BJ (cell line): ENCODE measurements at regions not wholly inside any gene's neighbourhood (a gene's known extent, or its start where the extent isn't known, plus 50 kb on each side); places are given as distances from the start of the nearest gene placed in this dataset.
"Not testable (repeated sequence)": the region's sequence is repeated elsewhere in the genome, so short reads cannot be mapped to it uniquely, and the experiment has no call there.

ENCODE experiments used
- CTCF ChIA-PET: fragments of 350-600 bp; formaldehyde crosslinking; extraction: SDS; loops from one replicate; lab custom pipeline; 2021; ENCODE audit warnings: antibody characterized with exemption, inconsistent platforms; lab: Yijun Ruan, JAX
- POLR2A ChIA-PET: fragments of 300-600 bp; sonication (Branson Sonifier 250); formaldehyde crosslinking; extraction: SDS; loops from one replicate; lab custom pipeline; 2021; ENCODE audit warnings: antibody characterized with exemption; lab: Charles Lee
- DNase-seq: peaks from one replicate; pipeline ENCODE4 v3.0.0-alpha.2; 2011; ENCODE audit warnings: low read depth
- H3K27me3 ChIP-seq: 2 replicates; pipeline ENCODE4 v1.6.0; 2011; ENCODE audit warnings: low read length; ENCODE audit not compliant: control insufficient read depth, insufficient read depth
- H3K36me3 ChIP-seq: 2 replicates; pipeline ENCODE4 v1.5.1; 2011; ENCODE audit warnings: low read length; ENCODE audit not compliant: control insufficient read depth, insufficient read depth
- H3K4me3 ChIP-seq: 2 replicates; pipeline ENCODE4 v1.5.1; 2011; ENCODE audit warnings: low read depth, mild to moderate bottlenecking, control low read depth, low read length
- TF ChIP-seq, protein P1 (sequence below): IDR thresholded peaks from 2 replicates; pipeline ENCODE4 v1.5.1; 2011; ENCODE audit warnings: low read depth, mild to moderate bottlenecking, control low read depth, inconsistent platforms, low read length, moderate library complexity; ENCODE audit not compliant: insufficient read depth

DNA sequence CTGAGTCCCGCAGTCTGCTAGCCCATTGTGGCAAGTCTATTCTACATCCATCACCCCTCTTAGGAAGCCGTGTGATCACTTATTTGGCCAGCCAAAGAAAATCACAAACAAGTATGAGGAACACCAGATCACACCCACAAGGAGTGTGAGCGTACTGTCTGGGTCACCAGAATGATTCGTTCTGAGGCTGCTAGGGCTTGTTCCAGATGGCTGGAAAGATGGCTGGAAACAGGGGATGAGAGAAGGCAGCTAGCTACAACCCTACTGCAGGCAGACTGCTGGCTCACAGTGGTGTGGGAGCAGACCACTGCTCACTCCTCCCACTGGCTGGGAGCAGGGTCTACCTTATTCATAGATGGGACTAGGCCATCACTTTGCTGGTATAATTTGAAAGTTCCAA, 97.4 kb downstream of the TRIM69 start:
- H3K27me3 ChIP-seq, DNase-seq, H3K4me3 ChIP-seq, POLR2A ChIA-PET, H3K36me3 ChIP-seq, CTCF ChIA-PET: not testable (repeated sequence)

DNA sequence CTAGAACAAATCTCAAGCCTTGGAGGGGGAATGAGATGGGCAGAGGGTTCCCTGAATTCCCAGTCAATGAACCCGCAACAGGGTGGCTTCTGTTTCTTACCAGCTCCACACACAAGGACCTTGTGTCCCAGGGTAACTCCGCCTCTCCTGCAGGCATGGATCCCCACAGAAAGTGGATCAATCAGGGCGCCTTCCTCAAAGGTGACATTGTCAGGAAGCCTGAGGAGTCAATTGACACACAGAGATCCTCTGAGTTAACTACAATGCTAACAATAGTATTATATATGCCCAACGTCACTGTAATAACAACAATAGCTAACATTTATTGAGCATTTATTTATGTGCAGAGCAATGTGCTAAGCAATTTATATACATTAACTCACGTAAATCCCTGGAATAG, 98.8 kb downstream of the TRIM69 start:
- H3K27me3 ChIP-seq, CTCF ChIA-PET, POLR2A ChIA-PET, H3K36me3 ChIP-seq, DNase-seq, H3K4me3 ChIP-seq: not testable (repeated sequence)

DNA sequence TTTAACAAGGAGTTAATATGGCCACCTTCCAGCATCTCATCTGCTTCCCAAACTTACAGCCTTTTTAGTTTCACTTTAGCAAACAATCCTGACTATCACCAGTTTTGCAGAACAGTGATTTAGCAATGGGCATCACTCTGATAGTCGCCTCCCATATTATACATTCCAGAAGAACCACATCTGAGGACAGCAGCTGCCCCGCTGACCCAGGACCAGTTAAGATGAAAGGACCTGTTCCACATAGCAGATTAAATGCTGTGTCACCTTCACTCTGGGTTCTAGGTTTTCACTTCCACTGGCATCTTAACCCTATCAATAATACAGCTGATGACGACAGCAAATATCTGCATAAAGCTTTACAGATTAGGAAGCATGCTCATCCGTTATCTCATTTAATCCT, 99.8 kb downstream of the TRIM69 start:
- POLR2A ChIA-PET: no interaction called here
- Histone ChIP-seq H3K4me3 (no peak overlapping the region), H3K27me3 (no peaks in the 10 kb centered on the region), H3K36me3 (no peaks in the 10 kb centered on the region)
- TF ChIP-seq, protein P1, sequence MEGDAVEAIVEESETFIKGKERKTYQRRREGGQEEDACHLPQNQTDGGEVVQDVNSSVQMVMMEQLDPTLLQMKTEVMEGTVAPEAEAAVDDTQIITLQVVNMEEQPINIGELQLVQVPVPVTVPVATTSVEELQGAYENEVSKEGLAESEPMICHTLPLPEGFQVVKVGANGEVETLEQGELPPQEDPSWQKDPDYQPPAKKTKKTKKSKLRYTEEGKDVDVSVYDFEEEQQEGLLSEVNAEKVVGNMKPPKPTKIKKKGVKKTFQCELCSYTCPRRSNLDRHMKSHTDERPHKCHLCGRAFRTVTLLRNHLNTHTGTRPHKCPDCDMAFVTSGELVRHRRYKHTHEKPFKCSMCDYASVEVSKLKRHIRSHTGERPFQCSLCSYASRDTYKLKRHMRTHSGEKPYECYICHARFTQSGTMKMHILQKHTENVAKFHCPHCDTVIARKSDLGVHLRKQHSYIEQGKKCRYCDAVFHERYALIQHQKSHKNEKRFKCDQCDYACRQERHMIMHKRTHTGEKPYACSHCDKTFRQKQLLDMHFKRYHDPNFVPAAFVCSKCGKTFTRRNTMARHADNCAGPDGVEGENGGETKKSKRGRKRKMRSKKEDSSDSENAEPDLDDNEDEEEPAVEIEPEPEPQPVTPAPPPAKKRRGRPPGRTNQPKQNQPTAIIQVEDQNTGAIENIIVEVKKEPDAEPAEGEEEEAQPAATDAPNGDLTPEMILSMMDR: no peak
- DNase-seq: no peak
- CTCF ChIA-PET: no interaction called here

DNA sequence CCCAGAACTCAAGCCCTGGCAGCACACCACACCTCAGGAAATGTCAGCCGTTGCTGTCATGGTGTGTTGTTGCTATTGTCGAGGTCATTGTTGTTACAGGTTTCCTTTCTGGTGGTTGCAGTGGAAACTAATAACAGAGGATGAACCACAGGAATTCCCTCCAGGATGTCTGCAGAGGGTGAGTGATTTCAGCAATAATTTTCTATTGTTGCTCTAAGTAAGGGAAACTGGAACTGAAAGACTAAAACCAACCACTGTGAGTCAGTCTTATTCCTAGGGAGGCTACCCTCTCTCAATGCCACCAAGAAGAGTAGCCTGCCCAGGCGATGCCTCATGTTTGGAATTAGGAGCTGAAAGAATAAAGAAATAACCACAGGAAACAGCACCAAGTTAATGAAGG, 102.6 kb downstream of the TRIM69 start:
- H3K4me3 ChIP-seq, H3K27me3 ChIP-seq, DNase-seq, H3K36me3 ChIP-seq, CTCF ChIA-PET, POLR2A ChIA-PET: not testable (repeated sequence)

DNA sequence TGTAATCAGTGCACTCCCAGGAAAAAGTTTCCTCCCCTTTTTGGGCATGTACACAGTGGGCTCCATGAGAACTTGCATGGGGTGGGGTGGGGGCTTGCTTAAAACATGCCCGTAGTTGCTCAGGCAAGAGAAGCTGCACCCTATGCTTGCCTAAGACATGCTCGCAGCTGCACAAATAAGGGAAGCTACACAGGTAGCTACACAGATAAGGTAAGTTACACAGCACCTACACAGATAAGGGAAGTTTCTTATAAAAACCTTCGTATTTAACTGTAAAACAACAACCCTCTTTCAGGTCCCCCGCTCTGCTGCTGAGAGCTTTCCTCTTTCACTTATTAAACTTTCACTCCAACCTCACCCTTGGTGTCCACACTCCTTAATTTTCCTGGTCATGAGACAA, 105.4 kb downstream of the TRIM69 start:
- H3K4me3 ChIP-seq, DNase-seq, H3K36me3 ChIP-seq, H3K27me3 ChIP-seq, POLR2A ChIA-PET: not testable (repeated sequence)
- CTCF ChIA-PET: interaction anchor here (0.9 kb wide), 1 partner anchor 12 kb away, joined by 5 read pairs; no protein-coding TSS in a partner anchor

DNA sequence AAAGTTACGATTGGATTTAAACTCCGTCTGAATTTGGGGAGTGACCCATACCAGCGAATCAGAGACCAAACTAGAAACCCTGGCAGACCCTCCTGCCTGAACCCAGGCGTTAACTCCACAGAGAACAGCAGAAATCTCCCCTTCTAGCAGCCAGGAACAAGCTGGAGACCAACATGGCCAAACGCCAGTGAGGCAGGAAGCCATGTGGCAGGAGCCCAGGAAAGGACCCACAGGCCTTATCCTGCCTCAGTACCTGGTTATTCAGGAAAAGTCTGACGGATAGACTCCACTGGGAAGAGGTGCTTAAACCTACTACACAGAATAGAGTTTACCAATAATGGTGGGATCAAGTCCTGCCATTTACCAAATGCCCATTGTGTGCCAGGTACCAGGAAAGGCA, 106.6 kb downstream of the TRIM69 start:
- POLR2A ChIA-PET, H3K27me3 ChIP-seq, H3K4me3 ChIP-seq, CTCF ChIA-PET, DNase-seq, H3K36me3 ChIP-seq: not testable (repeated sequence)

DNA sequence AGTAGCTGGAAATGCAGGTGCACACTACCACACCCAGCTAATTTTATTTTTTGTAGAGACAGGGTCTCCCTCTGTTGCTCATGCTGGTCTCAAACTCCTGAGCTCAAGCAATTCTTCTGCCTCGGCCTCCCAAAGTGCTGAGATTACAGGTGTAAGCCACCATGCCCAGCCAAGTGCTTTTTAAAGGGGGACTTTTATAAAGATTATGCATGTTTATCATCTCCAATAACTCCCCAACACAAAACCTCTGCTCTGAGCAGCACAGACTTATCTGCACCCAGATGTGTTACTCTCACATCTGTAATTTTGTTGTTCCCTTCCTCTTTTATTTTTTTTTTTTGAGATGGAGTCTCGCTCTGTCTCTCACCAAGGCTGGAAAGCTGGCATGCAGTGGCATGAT, 108.6 kb downstream of the TRIM69 start:
- H3K4me3 ChIP-seq, CTCF ChIA-PET, DNase-seq, POLR2A ChIA-PET, H3K36me3 ChIP-seq, H3K27me3 ChIP-seq: not testable (repeated sequence)

DNA sequence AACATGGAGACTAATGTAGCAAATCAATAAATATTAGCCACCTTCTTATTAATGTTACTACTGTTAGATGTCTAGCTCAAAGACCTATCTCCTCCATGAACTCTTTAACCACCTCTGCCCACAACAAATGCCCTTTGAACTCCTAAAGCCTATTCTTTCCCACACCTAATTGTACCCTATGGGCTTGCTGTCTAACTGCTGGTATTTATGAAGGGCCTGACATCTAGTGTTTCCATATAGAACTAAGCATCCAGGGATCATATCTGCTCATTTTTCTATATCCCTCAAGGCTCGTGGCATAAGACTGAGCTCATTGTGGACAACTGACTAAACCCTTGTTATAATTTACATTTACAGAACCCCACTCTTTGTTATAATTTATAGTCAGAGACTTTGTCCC, 109.8 kb downstream of the TRIM69 start:
- H3K36me3 ChIP-seq, DNase-seq, H3K27me3 ChIP-seq, CTCF ChIA-PET, H3K4me3 ChIP-seq, POLR2A ChIA-PET: not testable (repeated sequence)

DNA sequence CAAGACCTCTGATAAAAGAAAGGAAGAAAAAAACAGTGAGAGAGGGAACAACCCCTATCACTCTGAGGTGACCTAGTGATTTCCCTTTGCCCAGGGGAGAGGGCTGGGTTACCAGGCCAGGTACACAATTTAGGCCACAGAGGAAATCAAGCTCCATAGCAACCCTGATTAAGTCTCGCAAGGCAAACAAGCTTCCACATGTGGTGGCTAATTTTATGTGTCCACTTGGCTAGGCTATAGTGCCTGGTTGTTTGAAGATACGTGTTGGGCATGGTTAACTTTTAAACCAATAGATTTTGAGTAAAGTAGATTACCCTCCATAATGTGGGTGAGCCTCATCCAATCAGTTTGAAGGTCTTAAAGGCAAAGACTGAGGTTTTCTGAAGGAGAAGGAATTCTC, 108.9 kb upstream of the TERB2 start:
- DNase-seq, POLR2A ChIA-PET, CTCF ChIA-PET: not testable (repeated sequence)

DNA sequence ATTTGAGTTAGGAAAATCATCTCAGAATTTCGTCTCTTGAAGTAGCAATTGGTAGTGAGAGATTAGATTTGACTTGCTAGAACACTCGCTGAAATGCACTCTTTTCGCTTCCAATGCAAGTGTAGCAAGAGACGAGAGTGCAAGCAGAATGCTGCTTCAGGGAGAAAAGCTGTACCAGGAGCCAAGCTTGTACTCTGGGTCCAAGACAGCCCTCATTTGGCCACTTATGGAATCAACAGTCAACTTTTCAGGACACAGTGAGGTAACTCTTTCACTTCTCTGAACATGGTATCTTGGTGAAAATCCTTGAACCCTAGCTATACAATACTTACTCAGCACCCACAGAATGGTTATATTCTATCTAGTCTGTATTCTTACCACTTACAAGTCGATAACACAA, 107.6 kb upstream of the TERB2 start:
- CTCF ChIA-PET, H3K36me3 ChIP-seq, H3K27me3 ChIP-seq, POLR2A ChIA-PET, H3K4me3 ChIP-seq, DNase-seq: not testable (repeated sequence)

More for the DNA sequence above, 108.9 kb upstream of the TERB2 start:
- not testable (repeated sequence) for H3K36me3 ChIP-seq, H3K4me3 ChIP-seq, H3K27me3 ChIP-seq

DNA sequence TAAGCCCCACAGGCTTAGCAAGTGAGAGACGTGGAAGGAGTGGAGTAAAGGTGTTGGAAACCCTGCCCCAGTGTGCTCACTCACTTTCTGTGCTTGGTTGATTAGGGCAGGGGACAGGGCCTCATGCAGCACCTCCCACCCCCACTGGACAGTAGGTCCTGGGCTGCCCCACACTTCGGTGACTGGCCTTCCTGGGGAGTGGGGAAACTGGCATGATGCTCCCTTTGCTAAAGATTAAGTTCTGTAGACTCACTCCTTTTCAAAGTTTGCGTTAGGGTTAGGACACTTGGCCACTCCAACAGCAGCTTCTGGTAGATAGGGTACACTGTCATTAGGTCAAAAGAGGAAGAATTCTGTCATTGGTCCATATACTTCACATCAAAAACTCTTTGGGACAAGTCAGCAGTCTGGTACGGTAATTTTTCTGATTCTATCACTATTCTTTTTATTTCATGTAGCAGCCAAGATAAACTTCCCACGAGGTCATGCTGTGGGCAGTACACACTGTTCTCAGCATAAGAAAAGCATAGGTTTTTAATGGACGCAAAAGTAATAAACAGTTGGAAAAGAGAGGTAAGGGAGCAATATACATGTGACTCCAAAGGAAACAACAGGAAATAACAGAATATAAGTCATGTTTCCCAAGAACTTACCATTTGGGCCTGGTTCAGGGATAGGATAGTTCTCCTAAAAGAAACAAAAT, 106.6 kb upstream of the TERB2 start:
- DNase-seq, H3K27me3 ChIP-seq, CTCF ChIA-PET, POLR2A ChIA-PET, H3K4me3 ChIP-seq, H3K36me3 ChIP-seq: not testable (repeated sequence)
